ENCODE measurements at regions not wholly inside any gene's neighbourhood (a gene's known extent, or its start where the extent isn't known, plus 50 kb on each side); places are given as distances from the start of the nearest gene placed in this dataset.

GRCh38 chr6:106800379-106800778 lies 171.0 kb downstream of the QRSL1 start:
- no peak overlapping the region for H3K27ac ChIP-seq (ENCODE audit: low read depth, low read length)
- TF ChIP-seq, protein P1, sequence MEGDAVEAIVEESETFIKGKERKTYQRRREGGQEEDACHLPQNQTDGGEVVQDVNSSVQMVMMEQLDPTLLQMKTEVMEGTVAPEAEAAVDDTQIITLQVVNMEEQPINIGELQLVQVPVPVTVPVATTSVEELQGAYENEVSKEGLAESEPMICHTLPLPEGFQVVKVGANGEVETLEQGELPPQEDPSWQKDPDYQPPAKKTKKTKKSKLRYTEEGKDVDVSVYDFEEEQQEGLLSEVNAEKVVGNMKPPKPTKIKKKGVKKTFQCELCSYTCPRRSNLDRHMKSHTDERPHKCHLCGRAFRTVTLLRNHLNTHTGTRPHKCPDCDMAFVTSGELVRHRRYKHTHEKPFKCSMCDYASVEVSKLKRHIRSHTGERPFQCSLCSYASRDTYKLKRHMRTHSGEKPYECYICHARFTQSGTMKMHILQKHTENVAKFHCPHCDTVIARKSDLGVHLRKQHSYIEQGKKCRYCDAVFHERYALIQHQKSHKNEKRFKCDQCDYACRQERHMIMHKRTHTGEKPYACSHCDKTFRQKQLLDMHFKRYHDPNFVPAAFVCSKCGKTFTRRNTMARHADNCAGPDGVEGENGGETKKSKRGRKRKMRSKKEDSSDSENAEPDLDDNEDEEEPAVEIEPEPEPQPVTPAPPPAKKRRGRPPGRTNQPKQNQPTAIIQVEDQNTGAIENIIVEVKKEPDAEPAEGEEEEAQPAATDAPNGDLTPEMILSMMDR (IDR thresholded peaks at IDR 0.05; ENCODE audit: low read depth, low read length): no peak
- POLR2A ChIA-PET: no interaction called here

DNA sequence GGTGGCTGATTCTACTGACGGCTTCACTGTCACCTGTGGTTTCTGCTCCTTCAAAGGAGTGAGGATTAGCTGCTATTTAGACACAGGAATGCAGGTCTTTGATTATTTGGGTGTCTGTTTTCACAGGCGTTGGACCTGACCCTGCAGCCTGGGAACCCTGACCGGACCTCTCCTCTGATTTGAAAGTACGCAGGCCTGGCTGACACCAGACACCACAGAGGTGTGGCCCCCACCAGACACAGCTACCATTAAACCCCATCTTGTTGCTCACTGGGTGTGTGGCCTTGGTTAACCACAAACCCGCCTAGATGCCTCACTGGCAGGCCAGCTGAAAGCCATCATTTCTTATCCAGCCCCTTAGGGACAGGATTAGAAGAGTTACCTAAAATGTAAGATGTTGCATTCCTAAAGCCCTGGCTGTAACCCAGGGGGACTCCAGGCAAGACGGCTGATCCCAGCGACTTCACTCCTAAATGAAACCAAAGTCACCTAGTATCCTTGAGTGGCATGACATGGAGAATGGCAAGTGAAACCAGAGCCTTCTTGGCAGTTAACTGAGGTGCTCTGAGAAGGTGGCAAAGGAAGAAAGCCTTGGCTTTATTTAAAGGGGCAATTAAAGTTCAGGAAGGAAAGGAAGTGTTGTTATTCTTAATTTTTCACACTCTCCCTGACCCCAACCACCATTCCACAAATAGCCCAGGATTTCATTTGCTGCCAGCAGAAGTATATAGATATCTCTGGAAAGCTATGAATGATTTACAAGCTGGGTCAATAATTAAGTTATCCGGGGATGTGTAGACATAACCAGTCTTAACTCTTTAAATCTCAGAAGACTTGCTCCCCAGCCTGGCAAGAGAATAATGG lies 169.9 kb downstream of the QRSL1 start:
- POLR2A ChIA-PET: no interaction called here

More at GRCh38 chr6:106800379-106800778, 171.0 kb downstream of the QRSL1 start:
- no peaks in the 10 kb centered on the region; the same call in 1 of the 2 replicates for H3K9me3 ChIP-seq (ENCODE audit: control insufficient read depth, insufficient read depth, low read length)
- no peak for DNase-seq (ENCODE audit: low read depth, low spot score)
- CTCF ChIA-PET: no interaction called here
- H3K4me3 ChIP-seq (ENCODE audit: low read depth, low read length): no peak overlapping the region
- H3K27me3 ChIP-seq (ENCODE audit: control insufficient read depth, insufficient read depth, low read length): peaks cover 3% of the 10 kb centered on the region

DNA sequence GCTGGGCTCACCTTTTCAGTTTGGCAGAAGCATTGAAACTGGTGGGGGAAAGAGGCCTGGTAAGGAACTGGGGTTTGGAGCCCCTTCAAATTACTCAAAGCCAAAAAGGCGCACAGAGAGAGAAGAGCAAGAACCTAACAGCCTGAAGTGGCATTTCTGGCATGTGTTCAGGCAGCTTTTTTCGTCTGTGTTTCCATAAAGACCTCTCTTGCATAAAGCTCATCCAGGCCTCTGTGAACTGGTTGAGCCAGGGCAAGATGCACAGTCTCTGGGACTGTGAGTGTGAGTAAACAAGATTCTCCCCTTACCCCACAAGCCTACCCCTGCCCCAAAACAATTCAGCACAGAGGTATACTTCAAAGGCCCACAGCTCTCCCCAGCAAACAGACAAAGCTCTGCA lies 167.8 kb downstream of the QRSL1 start:
- ChIA-PET CTCF (no interaction called here), POLR2A (no interaction called here)
- TF ChIP-seq, protein P1 (IDR thresholded peaks at IDR 0.05; ENCODE audit: low read depth, low read length): no peak

More for the DNA sequence above, 169.9 kb downstream of the QRSL1 start:
- Histone ChIP-seq H3K4me3 (ENCODE audit: low read depth, low read length) (no peak overlapping the region), H3K9me3 (ENCODE audit: control insufficient read depth, insufficient read depth, low read length) (no peaks in the 10 kb centered on the region), H3K27ac (ENCODE audit: low read depth, low read length) (no peak overlapping the region), H3K27me3 (ENCODE audit: control insufficient read depth, insufficient read depth, low read length) (peaks cover 3% of the 10 kb centered on the region)
- DNase-seq (ENCODE audit: low read depth, low spot score): peak; percentile 1
- CTCF ChIA-PET: no interaction called here
- TF ChIP-seq, protein P1 (IDR thresholded peaks at IDR 0.05; ENCODE audit: low read depth, low read length): no peak

GRCh38 chr6:106796781-106797180 lies 167.4 kb downstream of the QRSL1 start:
- TF ChIP-seq, protein P1 (IDR thresholded peaks at IDR 0.05; ENCODE audit: low read depth, low read length): no peak
- POLR2A ChIA-PET: no interaction called here
- H3K27ac ChIP-seq (ENCODE audit: low read depth, low read length): no peak overlapping the region
- H3K9me3 ChIP-seq (ENCODE audit: control insufficient read depth, insufficient read depth, low read length): no peaks in the 10 kb centered on the region
- H3K27me3 ChIP-seq (ENCODE audit: control insufficient read depth, insufficient read depth, low read length): peaks cover 3% of the 10 kb centered on the region
- DNase-seq (ENCODE audit: low read depth, low spot score): no peak
- no peak overlapping the region for H3K4me3 ChIP-seq (ENCODE audit: low read depth, low read length)
- CTCF ChIA-PET: no interaction called here

More for the DNA sequence above, 167.8 kb downstream of the QRSL1 start:
- no peak for DNase-seq (ENCODE audit: low read depth, low spot score)
- Histone ChIP-seq H3K9me3 (ENCODE audit: control insufficient read depth, insufficient read depth, low read length) (no peaks in the 10 kb centered on the region), H3K4me3 (ENCODE audit: low read depth, low read length) (no peak overlapping the region), H3K27me3 (ENCODE audit: control insufficient read depth, insufficient read depth, low read length) (peaks cover 3% of the 10 kb centered on the region), H3K27ac (ENCODE audit: low read depth, low read length) (no peak overlapping the region)

GRCh38 chr6:106794129-106794528 lies 164.8 kb downstream of the QRSL1 start:
- CTCF ChIA-PET: no interaction called here
- DNase-seq (ENCODE audit: low read depth, low spot score): no peak
- TF ChIP-seq, protein P1 (IDR thresholded peaks at IDR 0.05; ENCODE audit: low read depth, low read length): no peak
- no peak overlapping the region for H3K27ac ChIP-seq (ENCODE audit: low read depth, low read length)
- H3K9me3 ChIP-seq (ENCODE audit: control insufficient read depth, insufficient read depth, low read length): no peaks in the 10 kb centered on the region
- H3K27me3 ChIP-seq (ENCODE audit: control insufficient read depth, insufficient read depth, low read length): peaks cover 5% of the 10 kb centered on the region
- POLR2A ChIA-PET: no interaction called here
- H3K4me3 ChIP-seq (ENCODE audit: low read depth, low read length): no peak overlapping the region
